ENCODE measurements at regions not wholly inside any gene's neighbourhood (a gene's known extent, or its start where the extent isn't known, plus 50 kb on each side); places are given as distances from the start of the nearest gene placed in this dataset.

DNA sequence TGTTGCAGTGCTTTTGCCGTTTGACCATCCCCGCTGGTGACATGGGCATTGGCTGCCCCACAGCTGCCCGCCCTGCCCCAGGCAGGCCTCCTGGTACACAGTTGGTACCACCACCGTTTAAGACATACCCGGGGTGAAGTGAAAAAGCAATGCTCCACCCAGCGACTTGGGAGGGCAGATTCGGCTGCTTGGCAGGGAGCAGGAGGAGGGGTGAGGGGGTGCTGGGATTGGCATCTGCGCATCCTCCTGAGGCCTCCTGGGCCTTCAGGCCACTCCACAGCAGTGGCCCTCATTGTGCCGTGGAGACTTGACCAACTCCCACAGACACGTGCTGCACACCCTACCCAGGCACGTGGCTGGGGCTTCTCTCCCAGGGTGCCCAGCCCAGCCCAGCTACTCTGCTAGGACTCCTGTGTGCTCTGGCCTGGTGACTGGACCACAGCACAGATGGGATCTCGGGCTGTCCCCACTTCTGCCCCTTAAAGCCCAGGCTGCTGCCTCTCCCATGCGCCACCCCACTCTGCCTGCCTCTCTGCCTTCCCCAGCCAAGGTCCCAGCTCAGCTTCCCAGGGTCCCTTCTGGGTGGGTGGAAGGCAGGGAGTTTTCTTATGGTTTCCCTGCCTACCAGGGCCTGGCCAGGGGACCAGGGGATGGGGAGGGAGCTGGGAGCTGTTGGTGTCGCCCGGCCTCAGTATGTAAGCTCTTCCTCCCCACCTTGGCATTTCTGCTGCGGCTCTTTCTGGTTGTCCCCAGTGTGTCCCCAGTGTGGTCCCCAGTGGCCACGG is 157.0 kb upstream of the HS6ST1 start:
- no peak for DNase-seq

GRCh38 chr2:128477026-128477820 is 158.6 kb upstream of the HS6ST1 start:
- DNase-seq, result no peak

DNA sequence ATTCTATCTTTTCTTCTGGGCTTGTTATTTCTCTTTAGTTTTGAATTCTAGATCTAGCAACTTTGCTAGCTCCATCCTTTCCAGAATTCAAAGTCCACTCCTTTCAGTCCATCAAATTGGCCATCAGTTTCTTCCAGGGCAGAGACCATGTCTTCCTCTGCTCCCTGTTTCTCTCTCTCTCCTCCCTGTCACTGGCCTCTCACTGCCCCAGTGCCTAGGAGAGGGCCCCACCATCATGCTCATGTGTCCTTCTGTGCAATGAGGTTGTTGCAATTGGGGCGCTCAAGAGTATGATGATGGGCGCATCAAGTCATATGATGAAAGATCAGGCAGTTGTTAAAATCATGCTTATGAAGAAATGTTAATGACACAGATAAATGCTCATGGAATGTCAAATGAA is 159.2 kb upstream of the HS6ST1 start:
- DNase-seq, result no peak

- DNase-seq, result no peak
Measured at GRCh38 chr2:128485761-128486639, 167.3 kb upstream of the HS6ST1 start.

DNA sequence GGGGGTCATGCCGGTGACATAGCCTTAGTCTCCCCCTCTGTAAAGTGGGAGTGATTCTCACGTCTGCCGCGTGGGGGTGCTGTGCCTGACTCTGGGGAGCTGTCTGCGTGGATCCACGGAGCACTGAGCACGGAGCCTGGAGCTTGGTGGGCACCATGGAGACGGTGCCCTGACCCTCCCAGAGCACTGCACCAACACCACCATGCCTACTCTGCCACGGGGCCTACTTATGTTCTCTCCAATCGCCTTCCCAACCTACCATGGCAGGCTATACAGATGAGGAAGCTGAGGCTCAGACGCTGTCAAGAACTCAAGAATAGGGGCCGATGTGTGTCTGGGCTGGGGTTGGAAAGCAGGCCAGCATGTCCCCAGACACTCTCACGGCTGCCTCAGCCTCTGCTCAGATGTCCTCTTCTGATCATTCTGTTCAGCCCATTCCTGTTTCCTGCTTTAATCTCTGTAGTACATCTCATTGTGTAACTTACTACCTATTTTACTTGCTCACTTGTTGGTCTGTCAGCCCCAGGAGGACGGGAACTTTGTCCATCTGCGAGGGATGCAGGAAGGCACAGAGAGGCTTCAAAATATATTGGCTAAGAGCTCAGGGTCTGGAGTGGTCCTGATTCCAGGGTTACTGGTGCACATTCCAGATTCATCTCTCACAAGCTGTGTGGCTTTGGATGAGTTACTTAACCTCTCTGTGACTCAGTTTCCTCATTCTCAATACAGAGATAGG is 168.1 kb upstream of the HS6ST1 start:
- no peak for DNase-seq

DNA sequence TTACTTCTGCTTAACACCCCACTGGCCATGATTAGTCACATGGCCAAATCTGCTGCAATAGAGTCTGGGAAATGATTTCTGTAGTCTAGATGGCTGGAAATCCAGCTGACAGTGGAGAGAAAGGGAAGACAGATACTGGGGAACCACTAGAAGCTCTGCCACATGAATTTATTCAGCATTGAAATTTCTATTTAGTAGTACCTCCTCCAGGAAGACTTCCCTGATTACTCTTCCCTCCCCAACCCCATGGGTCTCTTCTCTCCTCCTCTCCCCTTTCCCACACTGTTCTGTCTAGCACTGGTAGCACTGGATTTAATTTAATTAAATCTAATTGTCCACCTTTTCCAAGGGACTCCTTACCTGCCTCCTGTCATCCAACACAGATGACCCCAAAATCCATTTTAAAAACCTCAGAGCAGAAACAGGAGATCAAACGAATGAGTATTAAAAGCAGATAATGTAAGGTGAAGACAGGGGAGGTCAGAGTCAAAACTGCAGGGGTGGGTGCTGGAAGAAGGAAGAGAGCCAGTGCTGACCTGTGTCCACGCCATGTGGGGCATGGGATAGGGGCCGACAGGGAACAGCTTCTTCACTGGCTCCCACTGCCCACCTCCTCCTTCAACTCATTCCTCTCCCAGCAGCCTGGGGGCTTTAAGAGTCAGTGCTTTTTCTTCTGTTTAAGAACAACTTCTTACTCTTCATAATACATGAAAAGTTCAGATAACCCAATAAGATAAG is 169.2 kb upstream of the HS6ST1 start:
- no peak for DNase-seq

DNA sequence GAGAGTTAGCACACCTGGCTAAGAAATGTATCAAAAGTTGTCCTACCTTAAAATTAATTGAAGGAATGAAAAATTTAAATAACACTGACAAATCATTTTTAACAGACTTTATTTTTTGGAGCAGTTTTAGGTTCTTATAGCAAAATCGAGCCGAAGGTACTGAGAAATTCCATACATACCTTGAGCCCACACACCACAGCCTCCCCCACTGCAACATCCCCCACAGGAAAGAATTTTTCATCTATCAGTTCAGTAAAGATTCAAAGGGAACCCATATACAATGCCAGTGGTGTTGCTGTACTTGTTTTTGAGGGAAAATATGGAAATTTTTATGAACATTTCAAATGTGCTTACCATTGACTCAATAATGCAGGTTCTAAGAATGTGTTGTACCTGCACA is 169.8 kb upstream of the HS6ST1 start:
- no peak for DNase-seq

DNA sequence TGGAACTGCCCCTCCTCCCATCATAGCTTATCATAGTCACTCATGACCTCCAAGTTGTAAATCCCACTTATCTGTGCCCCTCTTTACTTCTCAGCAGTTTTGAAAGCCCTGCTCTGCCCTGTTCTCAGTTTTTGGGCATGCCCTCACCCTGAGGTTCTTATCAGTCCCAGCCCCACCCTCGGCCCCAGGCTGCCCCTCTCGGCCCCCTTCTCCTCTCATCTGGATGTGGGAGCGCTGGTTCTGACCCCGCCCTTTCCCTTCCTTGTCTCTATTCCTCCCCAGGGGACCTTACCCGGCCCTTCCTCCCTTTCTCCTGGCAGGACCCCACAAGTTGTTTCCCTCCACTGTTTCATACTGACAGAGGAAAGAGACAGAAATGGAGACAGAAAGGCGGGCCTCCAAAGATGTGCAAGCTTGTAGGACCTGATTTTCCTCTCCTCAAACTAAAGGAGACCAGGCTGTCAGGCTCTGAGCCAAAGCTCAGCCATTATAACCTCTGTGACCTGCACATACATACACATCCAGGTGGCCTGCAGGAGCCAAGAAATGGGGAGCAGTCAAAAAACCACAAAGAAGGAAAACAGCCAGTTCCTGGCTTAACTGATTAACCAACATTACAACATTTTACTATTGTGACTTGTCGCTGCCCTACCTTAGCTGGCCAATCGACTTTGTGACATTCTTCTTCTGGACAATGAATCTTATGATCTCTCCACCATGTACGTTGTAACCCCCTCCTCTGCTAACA is 171.0 kb upstream of the HS6ST1 start:
- DNase-seq, result no peak

DNA sequence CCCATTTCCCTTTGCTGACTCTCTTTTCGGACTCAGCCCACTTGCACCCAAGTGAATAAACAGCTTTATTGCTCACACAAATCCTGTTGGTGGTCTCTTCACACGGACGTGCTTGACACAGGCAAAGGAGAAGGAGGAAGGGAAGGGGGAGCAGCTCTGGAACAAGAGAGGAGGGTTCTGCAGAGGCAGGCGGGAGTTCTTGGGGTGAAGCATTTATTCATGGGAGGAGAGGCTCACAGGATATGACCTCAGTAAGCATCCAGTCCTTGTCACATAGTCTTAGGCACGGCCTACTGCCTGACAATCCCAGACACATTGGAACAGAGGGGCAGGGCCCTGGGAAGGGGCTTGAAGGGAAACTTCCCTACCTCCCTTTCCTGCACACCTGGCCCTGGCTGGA is 171.7 kb upstream of the HS6ST1 start:
- DNase-seq, result no peak

- DNase-seq, result no peak
Measured at GRCh38 chr2:128490881-128491691, 172.4 kb upstream of the HS6ST1 start.

DNA sequence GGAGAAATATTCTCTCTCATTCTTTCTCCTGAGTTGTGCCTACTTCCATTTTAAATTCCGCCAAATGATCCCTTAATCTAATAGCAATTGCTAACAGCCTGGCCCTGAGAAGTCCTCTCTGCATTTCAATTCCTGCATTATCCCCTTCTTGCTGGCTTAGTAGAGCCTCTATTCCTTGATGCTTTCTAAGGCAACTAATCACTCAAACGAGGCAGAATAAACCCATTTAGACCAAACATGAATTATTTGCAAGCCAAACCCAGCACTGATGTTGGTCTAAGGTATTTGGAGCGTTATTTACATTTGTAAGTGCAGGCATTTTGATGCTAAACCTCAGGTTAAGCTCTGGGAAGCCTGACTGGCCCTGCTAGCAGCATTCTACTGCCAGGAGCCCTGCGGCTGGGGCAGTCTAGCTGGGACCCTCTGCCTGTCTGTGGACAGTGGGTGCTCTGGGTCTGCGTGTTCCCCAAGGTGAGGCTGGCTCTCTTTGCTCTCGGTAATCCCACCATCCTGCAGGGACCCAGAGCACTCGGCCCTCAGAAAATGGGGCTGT is 173.1 kb upstream of the HS6ST1 start:
- DNase-seq, result no peak

DNA sequence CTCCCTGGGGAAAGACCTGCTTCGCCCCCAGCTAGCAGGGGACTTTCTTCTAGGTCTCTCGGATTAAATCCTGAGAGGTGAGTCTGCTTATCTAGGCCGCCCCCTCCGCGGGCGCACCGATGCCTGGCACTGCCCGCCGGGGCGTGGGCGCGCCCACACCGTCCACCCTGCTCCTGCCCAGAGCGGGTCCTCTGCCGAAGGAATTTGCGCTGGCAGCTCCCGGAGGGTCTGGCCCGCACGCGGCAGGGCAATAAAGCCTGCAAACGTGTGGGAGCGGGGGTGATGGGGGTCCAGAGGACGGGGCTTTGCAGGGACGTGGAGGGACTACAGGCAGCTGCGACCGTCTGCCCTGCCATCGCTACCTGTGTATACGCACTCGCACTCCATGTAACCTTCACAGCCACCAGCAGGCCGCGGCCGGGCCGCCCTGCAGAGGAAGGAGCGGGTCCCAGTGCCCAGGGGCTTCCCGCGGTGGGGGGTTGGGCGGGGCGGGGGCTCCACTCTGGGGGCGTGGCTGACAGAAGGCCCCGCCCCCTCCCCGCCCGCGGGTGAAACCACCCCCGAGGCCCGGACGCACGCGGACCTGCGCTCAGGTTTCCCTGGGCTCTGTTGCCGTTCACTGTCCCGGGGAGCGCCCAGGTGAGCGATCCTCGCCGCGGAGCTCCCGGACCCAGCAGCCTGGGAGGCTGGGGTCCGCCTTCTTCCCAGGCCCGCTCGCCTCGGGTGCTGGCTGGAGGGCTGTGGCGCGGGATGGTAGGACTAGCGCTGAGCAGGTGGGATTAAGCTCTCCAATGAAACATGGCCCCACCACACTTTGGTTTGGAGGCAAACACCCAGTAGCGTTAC is 174.5 kb upstream of the HS6ST1 start:
- DNase-seq, result no peak

DNA sequence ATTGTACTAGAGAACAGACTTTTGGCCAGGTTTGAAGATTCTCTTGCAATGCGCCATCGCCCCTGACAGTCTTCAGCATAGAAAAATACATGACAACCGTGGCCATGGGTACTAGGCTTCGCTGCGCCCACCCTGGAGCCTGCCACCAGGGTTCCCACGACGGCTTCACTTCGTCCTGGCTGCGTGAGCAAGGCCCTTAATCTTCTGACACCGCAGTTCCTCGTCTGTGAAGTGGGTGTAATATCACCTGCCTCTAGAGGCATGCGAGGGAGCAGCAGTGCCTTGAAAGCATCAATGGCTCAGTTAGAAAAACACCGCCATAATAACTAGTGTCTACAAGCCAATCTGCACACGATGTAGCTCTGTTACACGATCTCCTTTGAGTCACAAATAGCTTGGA is 175.2 kb upstream of the HS6ST1 start:
- no peak for DNase-seq

DNA sequence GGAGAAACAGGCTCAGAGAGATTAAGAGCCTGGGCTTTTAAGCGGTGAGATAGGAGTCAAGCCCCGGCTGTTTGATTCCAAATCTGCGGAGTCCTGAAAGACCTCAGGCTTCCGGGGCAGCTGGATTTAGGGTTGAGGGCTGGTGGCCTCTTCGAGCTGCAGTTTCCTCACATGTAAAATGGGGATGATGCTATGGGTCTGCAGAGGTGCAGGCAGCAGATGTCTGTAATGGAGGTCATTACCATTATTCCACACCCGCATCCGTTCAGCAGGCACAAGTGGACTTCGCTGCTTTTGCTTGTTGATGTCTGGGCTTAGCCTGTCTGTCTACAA is 175.6 kb upstream of the HS6ST1 start:
- no peak for DNase-seq

DNA sequence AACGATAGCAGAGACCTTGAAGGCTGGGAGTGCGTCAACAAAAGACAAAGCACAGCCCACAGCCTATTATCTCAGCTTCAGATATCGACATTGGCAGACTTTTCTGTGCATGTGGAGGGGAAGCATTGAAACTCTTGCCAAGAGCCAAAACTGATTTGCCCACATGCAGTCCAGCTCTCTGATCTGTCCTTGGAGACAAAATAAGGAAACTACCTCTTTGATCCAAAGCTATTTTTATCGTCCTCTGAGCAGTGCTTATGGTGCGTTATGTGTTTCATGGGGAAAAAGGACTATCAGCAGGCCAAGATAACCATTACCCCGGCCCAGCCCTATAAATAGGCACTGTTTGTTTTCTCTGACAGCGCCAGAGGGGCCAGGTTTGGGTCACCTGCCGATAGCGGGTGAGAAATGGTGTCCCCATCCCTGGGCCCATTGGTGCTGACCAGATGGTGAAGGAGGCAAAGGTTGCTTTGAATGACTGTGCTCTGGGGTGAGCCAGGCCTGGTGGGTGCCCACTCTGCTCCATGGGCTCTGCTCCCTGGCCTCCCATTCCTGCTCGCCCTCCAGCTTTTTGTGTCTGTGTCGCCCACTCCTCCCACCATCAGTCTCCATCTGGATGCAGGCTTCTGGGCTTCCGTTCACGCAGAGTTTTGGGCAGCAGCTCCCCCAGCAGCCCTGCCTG is 176.1 kb upstream of the HS6ST1 start:
- DNase-seq, result no peak

- no peak for DNase-seq
Measured at GRCh38 chr2:128495996-128496547, 177.4 kb upstream of the HS6ST1 start.

- DNase-seq, result no peak
Measured at GRCh38 chr2:128496700-128497099, 178.0 kb upstream of the HS6ST1 start.

- DNase-seq, result no peak
Measured at GRCh38 chr2:128497461-128497860, 178.8 kb upstream of the HS6ST1 start.

Data from T-helper 9 cell (primary cell).